Osteoblast (primary cell): ENCODE measurements at regions not wholly inside any gene's neighbourhood (a gene's known extent, or its start where the extent isn't known, plus 50 kb on each side); places are given as distances from the start of the nearest gene placed in this dataset.

Experiments used
- DNase-seq: peaks from one replicate; pipeline ENCODE4 v3.0.0; 2011; ENCODE audit warnings: low spot score, mixed read lengths; ENCODE audit not compliant: insufficient read length; ENCODE audit errors: missing footprints
- H2AFZ ChIP-seq: 2 replicates; pipeline ENCODE4 v1.6.0; 2011; ENCODE audit warnings: mild to moderate bottlenecking, low read length
- H3K27ac ChIP-seq: 2 replicates; pipeline ENCODE4 v1.5.1; 2011; ENCODE audit warnings: mild to moderate bottlenecking, low read depth, low read length, moderate library complexity
- H3K27me3 ChIP-seq: 2 replicates; pipeline ENCODE4 v1.6.0; 2012; ENCODE audit warnings: mild to moderate bottlenecking, control low read depth, inconsistent platforms, low read length, moderate library complexity; ENCODE audit not compliant: insufficient read depth
- H3K36me3 ChIP-seq: 2 replicates; pipeline ENCODE4 v1.5.1; 2011; ENCODE audit warnings: mild to moderate bottlenecking, low read length, control low read depth, moderate library complexity; ENCODE audit not compliant: insufficient read depth
- H3K4me1 ChIP-seq: 2 replicates; pipeline ENCODE4 v1.5.1; 2011; ENCODE audit warnings: mild to moderate bottlenecking, low read length, control low read depth, moderate library complexity; ENCODE audit not compliant: insufficient read depth
- H3K4me2 ChIP-seq: 2 replicates; pipeline ENCODE4 v1.6.0; 2011; ENCODE audit warnings: mild to moderate bottlenecking, low read length; ENCODE audit not compliant: insufficient read depth
- H3K4me3 ChIP-seq: fragments of 200-600 bp; sonication (generic); 3 replicates; pipeline ENCODE4 v1.5.1; 2012; ENCODE audit warnings: mild to moderate bottlenecking, low read length, inconsistent platforms; ENCODE audit not compliant: insufficient read depth
- H3K79me2 ChIP-seq: 2 replicates; pipeline ENCODE4 v1.6.0; 2012; ENCODE audit warnings: mild to moderate bottlenecking, low read length, control low read depth, inconsistent platforms; ENCODE audit not compliant: insufficient read depth
- H3K9me3 ChIP-seq: 2 replicates; pipeline ENCODE4 v1.5.1; 2011; ENCODE audit warnings: low read depth, low read length, control low read depth
- H4K20me1 ChIP-seq: 2 replicates; pipeline ENCODE4 v1.6.0; 2012; ENCODE audit warnings: mild to moderate bottlenecking, low read length, control low read depth; ENCODE audit not compliant: insufficient read depth
- CTCF ChIP-seq: IDR thresholded peaks from 2 replicates; pipeline ENCODE4 v1.5.1; 2011; ENCODE audit warnings: mild to moderate bottlenecking, low read depth, low read length, moderate library complexity; ENCODE audit errors: extremely low read depth

GRCh38 chr5:89230178-89230577 is 347.2 kb upstream of the MEF2C start:
- Histone ChIP-seq H3K79me2 (no peaks in the 10 kb centered on the region), H3K4me3 (no peak overlapping the region)
- TF ChIP-seq CTCF = no peak

GRCh38 chr5:89229331-89230070 is 346.5 kb upstream of the MEF2C start:
- H3K27ac ChIP-seq = no peak overlapping the region
- no peaks in the 10 kb centered on the region for H3K79me2 ChIP-seq
- H3K9me3 ChIP-seq = no peaks in the 10 kb centered on the region
- H3K27me3 ChIP-seq = no peaks in the 10 kb centered on the region
- H3K4me2 ChIP-seq = no peak overlapping the region
- peak; percentile 14 for DNase-seq
- TF ChIP-seq CTCF = no peak
- H4K20me1 ChIP-seq = no peaks in the 10 kb centered on the region
- H3K36me3 ChIP-seq = no peaks in the 10 kb centered on the region
- H3K4me1 ChIP-seq = no peaks in the 10 kb centered on the region
- no peak overlapping the region for H3K4me3 ChIP-seq
- H2AFZ ChIP-seq = no peak overlapping the region

More at GRCh38 chr5:89230178-89230577, 347.2 kb upstream of the MEF2C start:
- H3K27ac ChIP-seq = no peak overlapping the region
- H3K27me3 ChIP-seq = no peaks in the 10 kb centered on the region
- no peaks in the 10 kb centered on the region for H3K4me1 ChIP-seq
- H4K20me1 ChIP-seq = no peaks in the 10 kb centered on the region
- no peak overlapping the region for H2AFZ ChIP-seq
- no peak overlapping the region for H3K4me2 ChIP-seq
- H3K9me3 ChIP-seq = no peaks in the 10 kb centered on the region
- no peaks in the 10 kb centered on the region for H3K36me3 ChIP-seq
- no peak for DNase-seq

GRCh38 chr5:89228355-89228754 is 345.4 kb upstream of the MEF2C start:
- no peaks in the 10 kb centered on the region for H3K9me3 ChIP-seq
- no peaks in the 10 kb centered on the region for H3K36me3 ChIP-seq
- H3K27ac ChIP-seq = no peak overlapping the region
- H3K4me1 ChIP-seq = no peaks in the 10 kb centered on the region
- H2AFZ ChIP-seq = no peak overlapping the region
- no peak for TF ChIP-seq CTCF
- H3K4me3 ChIP-seq = no peak overlapping the region
- H4K20me1 ChIP-seq = no peaks in the 10 kb centered on the region
- no peaks in the 10 kb centered on the region for H3K79me2 ChIP-seq
- no peak for DNase-seq
- no peaks in the 10 kb centered on the region for H3K27me3 ChIP-seq
- no peak overlapping the region for H3K4me2 ChIP-seq

- H4K20me1 ChIP-seq = no peaks in the 10 kb centered on the region
- H3K27me3 ChIP-seq = no peaks in the 10 kb centered on the region
- H2AFZ ChIP-seq = no peak overlapping the region
- TF ChIP-seq CTCF = no peak
- H3K79me2 ChIP-seq = no peaks in the 10 kb centered on the region
- no peaks in the 10 kb centered on the region for H3K36me3 ChIP-seq
- H3K27ac ChIP-seq = no peak overlapping the region
- no peak overlapping the region for H3K4me2 ChIP-seq
- no peaks in the 10 kb centered on the region for H3K9me3 ChIP-seq
- no peaks in the 10 kb centered on the region for H3K4me1 ChIP-seq
- DNase-seq = no peak
- H3K4me3 ChIP-seq = no peak overlapping the region
These were observed 335.4 kb upstream of the MEF2C start for GRCh38 chr5:89218364-89218763.
